ENCODE measurements at regions not wholly inside any gene's neighbourhood (a gene's known extent, or its start where the extent isn't known, plus 50 kb on each side); places are given as distances from the start of the nearest gene placed in this dataset.

DNA sequence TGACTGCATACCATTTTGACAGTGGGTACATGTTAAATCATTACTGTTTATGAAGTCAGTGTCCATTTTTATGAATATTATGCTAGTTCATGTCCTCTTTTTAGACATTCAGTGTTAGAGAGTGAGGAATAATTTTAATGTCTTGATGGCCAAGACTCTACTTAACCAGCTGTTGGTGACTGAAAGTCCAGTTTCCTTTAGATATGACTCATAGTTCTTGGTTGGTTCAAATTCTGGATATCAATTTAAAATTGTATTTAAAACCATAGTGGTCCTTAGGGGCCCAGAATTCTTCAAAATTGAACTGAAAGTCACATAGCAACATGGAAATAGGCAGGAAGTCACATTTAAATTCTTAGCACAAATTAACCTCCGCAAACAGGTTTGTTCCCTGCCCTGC lies 196.5 kb upstream of the PRPS1L1 start:
- TF ChIP-seq CTCF (IDR thresholded peaks at IDR 0.05; ENCODE audit: low read depth, low read length) (no peak), EZH2phosphoT487 (IDR thresholded peaks at IDR 0.05; ENCODE audit: low read depth) (no peak)
